GM12878 (cell line): ENCODE measurements at regions not wholly inside any gene's neighbourhood (a gene's known extent, or its start where the extent isn't known, plus 50 kb on each side); places are given as distances from the start of the nearest gene placed in this dataset.

Experiments used
- EP300 ChIP-seq, 2 experiments: fragments of 150-350 bp in 1 of 2; IDR thresholded peaks; 2 replicates each; pipeline ENCODE4 v1.6.1; 2011 to 2012; ENCODE audit warnings: low read depth in 2 of 2, low read length in 2 of 2, borderline replicate concordance in 1 of 2, improper control_type of control experiment in 1 of 2, inconsistent platforms in 1 of 2; ENCODE audit not compliant: control insufficient read depth in 1 of 2
- NFYB ChIP-seq: IDR thresholded peaks from 2 replicates; pipeline ENCODE4 v1.6.1; 2011; ENCODE audit warnings: low read depth, mild to moderate bottlenecking, low read length, improper control_type of control experiment, moderate library complexity; ENCODE audit not compliant: insufficient read depth
- POLR2A ChIP-seq: IDR thresholded peaks from 2 replicates; pipeline ENCODE4 v1.6.1; 2011; ENCODE audit warnings: low read depth, mild to moderate bottlenecking, low read length
- POLR2AphosphoS5 ChIP-seq: IDR thresholded peaks from 2 replicates; pipeline ENCODE4 v1.6.1; 2011; ENCODE audit warnings: mild to moderate bottlenecking, low read length, inconsistent platforms
- RAD21 ChIP-seq: IDR thresholded peaks from 2 replicates; pipeline ENCODE4 v1.6.1; 2011; ENCODE audit warnings: mild to moderate bottlenecking, low read depth, low read length, moderate library complexity; ENCODE audit not compliant: insufficient read depth
- RFX5 ChIP-seq: IDR thresholded peaks from 2 replicates; pipeline ENCODE4 v1.6.1; 2011; ENCODE audit warnings: low read depth, low read length, improper control_type of control experiment
- SP1 ChIP-seq: IDR thresholded peaks from one replicate; pipeline ENCODE4 v1.6.1; 2011; ENCODE audit warnings: low read depth, low read length
- SPI1 ChIP-seq: IDR thresholded peaks from 2 replicates; pipeline ENCODE4 v1.6.1; 2011; ENCODE audit warnings: low read depth, mild to moderate bottlenecking, low read length, moderate library complexity, borderline replicate concordance; ENCODE audit not compliant: insufficient read depth
- TF ChIP-seq, protein P1 (sequence below), 3 experiments: IDR thresholded peaks in 2 of 3; conservative IDR thresholded peaks in 1 of 3; 2 replicates each; pipeline ENCODE4 v1.5.1; 2011; ENCODE audit warnings: low read depth in 3 of 3, low read length in 3 of 3, mild to moderate bottlenecking in 3 of 3, control low read depth in 2 of 3, moderate library complexity in 2 of 3, inconsistent platforms in 1 of 3, mixed read lengths in 1 of 3; ENCODE audit not compliant: control insufficient read depth in 2 of 3, insufficient read depth in 1 of 3; ENCODE audit errors: extremely low read depth in 1 of 3
- TF ChIP-seq, protein P2 (sequence below): fragments of 150-350 bp; IDR thresholded peaks from 2 replicates; pipeline ENCODE4 v1.6.1; 2016; ENCODE audit warnings: low read depth, low read length

DNA sequence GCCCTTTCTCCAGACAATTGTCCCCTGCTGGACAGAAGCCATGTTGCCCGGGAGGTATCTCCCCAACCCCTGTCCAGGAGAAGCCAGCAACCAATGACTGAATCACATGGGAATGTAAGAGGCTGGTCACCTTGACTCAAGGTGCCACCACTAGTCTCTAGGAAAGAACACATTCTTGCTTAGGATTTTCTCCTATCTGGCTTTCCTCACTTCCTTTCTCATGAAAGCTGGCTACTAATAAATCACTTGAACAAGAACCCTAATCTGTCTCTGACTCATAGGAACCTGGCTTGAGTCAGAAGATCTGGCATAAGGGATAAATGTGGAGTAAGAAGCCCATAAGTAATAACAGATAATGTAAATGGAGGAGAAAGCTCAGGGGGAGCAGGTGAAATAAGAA is 101.4 kb upstream of the C11orf87 start:
- TF ChIP-seq SP1 (no peak), NFYB (no peak), POLR2A (no peak), RAD21 (no peak), RFX5 (no peak), EP300 (IDR thresholded peaks at IDR 0.05; ENCODE audit: borderline replicate concordance in 1 of 2, control insufficient read depth in 1 of 2, low read depth in 2 of 2, low read length in 2 of 2) (no peak), SPI1 (no peak), POLR2AphosphoS5 (no peak)
- TF ChIP-seq, protein P1, sequence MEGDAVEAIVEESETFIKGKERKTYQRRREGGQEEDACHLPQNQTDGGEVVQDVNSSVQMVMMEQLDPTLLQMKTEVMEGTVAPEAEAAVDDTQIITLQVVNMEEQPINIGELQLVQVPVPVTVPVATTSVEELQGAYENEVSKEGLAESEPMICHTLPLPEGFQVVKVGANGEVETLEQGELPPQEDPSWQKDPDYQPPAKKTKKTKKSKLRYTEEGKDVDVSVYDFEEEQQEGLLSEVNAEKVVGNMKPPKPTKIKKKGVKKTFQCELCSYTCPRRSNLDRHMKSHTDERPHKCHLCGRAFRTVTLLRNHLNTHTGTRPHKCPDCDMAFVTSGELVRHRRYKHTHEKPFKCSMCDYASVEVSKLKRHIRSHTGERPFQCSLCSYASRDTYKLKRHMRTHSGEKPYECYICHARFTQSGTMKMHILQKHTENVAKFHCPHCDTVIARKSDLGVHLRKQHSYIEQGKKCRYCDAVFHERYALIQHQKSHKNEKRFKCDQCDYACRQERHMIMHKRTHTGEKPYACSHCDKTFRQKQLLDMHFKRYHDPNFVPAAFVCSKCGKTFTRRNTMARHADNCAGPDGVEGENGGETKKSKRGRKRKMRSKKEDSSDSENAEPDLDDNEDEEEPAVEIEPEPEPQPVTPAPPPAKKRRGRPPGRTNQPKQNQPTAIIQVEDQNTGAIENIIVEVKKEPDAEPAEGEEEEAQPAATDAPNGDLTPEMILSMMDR (IDR thresholded peaks at IDR 0.05 in 2 of 3, conservative IDR thresholded peaks at IDR 0.05 in 1 of 3; ENCODE audit: control insufficient read depth in 2 of 3, extremely low read depth in 1 of 3, insufficient read depth in 1 of 3, low read depth in 3 of 3, low read length in 3 of 3), result no peak
- TF ChIP-seq, protein P2, sequence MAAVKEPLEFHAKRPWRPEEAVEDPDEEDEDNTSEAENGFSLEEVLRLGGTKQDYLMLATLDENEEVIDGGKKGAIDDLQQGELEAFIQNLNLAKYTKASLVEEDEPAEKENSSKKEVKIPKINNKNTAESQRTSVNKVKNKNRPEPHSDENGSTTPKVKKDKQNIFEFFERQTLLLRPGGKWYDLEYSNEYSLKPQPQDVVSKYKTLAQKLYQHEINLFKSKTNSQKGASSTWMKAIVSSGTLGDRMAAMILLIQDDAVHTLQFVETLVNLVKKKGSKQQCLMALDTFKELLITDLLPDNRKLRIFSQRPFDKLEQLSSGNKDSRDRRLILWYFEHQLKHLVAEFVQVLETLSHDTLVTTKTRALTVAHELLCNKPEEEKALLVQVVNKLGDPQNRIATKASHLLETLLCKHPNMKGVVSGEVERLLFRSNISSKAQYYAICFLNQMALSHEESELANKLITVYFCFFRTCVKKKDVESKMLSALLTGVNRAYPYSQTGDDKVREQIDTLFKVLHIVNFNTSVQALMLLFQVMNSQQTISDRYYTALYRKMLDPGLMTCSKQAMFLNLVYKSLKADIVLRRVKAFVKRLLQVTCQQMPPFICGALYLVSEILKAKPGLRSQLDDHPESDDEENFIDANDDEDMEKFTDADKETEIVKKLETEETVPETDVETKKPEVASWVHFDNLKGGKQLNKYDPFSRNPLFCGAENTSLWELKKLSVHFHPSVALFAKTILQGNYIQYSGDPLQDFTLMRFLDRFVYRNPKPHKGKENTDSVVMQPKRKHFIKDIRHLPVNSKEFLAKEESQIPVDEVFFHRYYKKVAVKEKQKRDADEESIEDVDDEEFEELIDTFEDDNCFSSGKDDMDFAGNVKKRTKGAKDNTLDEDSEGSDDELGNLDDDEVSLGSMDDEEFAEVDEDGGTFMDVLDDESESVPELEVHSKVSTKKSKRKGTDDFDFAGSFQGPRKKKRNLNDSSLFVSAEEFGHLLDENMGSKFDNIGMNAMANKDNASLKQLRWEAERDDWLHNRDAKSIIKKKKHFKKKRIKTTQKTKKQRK, result no peak
